HCEC 1CT (cell line): ENCODE measurements at regions not wholly inside any gene's neighbourhood (a gene's known extent, or its start where the extent isn't known, plus 50 kb on each side); places are given as distances from the start of the nearest gene placed in this dataset.
A peak's percentile ranks its signal among the peaks of the same experiment; 100 is the strongest.
"Not testable (repeated sequence)": the region's sequence is repeated elsewhere in the genome, so short reads cannot be mapped to it uniquely, and the experiment has no call there.

Experiments
- DNase-seq: peaks from one replicate; pipeline ENCODE4 v3.0.0-alpha.2; 2017

- DNase-seq: no peak
Measured at GRCh38 chrX:147468600-147468999, 443.1 kb upstream of the FMR1 start.

- DNase-seq: peak; percentile 1
Measured at GRCh38 chrX:147476008-147476407, 435.7 kb upstream of the FMR1 start.

GRCh38 chrX:147478899-147479298, 432.8 kb upstream of the FMR1 start:
- no peak for DNase-seq

- no peak for DNase-seq
Measured at GRCh38 chrX:147485207-147485606, 426.5 kb upstream of the FMR1 start.

GRCh38 chrX:147494365-147494764, 417.4 kb upstream of the FMR1 start:
- no peak for DNase-seq

GRCh38 chrX:147498796-147499195, 412.9 kb upstream of the FMR1 start:
- DNase-seq: no peak

- DNase-seq: no peak
Measured at GRCh38 chrX:147522981-147523380, 388.7 kb upstream of the FMR1 start.

GRCh38 chrX:147533426-147533825, 378.3 kb upstream of the FMR1 start:
- no peak for DNase-seq

GRCh38 chrX:147537172-147537571, 374.5 kb upstream of the FMR1 start:
- DNase-seq: no peak

GRCh38 chrX:147548023-147548422, 363.7 kb upstream of the FMR1 start:
- not testable (repeated sequence) for DNase-seq

- DNase-seq: no peak
Measured at GRCh38 chrX:147550217-147550616, 361.5 kb upstream of the FMR1 start.

- no peak for DNase-seq
Measured at GRCh38 chrX:147559191-147559590, 352.5 kb upstream of the FMR1 start.

- peak; percentile 54 for DNase-seq
Measured at GRCh38 chrX:147565237-147565636, 346.5 kb upstream of the FMR1 start.

GRCh38 chrX:147570483-147570882, 341.2 kb upstream of the FMR1 start:
- peak; percentile 19 for DNase-seq

GRCh38 chrX:147573266-147573665, 338.5 kb upstream of the FMR1 start:
- no peak for DNase-seq

- no peak for DNase-seq
Measured at GRCh38 chrX:147602176-147602696, 309.5 kb upstream of the FMR1 start.

- no peak for DNase-seq
Measured at GRCh38 chrX:147626605-147627004, 285.1 kb upstream of the FMR1 start.

GRCh38 chrX:147635186-147635585, 276.5 kb upstream of the FMR1 start:
- no peak for DNase-seq

- DNase-seq: no peak
Measured at GRCh38 chrX:147637190-147637589, 274.5 kb upstream of the FMR1 start.

GRCh38 chrX:147646949-147647723, 264.6 kb upstream of the FMR1 start:
- DNase-seq: no peak

- DNase-seq: no peak
Measured at GRCh38 chrX:147675819-147676218, 235.9 kb upstream of the FMR1 start.

- DNase-seq: no peak
Measured at GRCh38 chrX:147679356-147680005, 232.2 kb upstream of the FMR1 start.

GRCh38 chrX:147680251-147680650, 231.5 kb upstream of the FMR1 start:
- no peak for DNase-seq

- DNase-seq: no peak
Measured at GRCh38 chrX:147693511-147693910, 218.2 kb upstream of the FMR1 start.
